H1 (cell line): ENCODE measurements at regions not wholly inside any gene's neighbourhood (a gene's known extent, or its start where the extent isn't known, plus 50 kb on each side); places are given as distances from the start of the nearest gene placed in this dataset.

Experiments used
- CTCF ChIA-PET: fragments of 300-600 bp; sonication (Branson Sonifier 250); formaldehyde crosslinking; loops from one replicate; lab custom pipeline; 2021; ENCODE audit not compliant: partially characterized antibody; lab: Charles Lee
- POLR2A ChIA-PET: fragments of 300-600 bp; sonication (Branson Sonifier 250); formaldehyde crosslinking; loops from one replicate; lab custom pipeline; 2021; ENCODE audit warnings: inconsistent platforms; ENCODE audit not compliant: partially characterized antibody; lab: Charles Lee
- DNase-seq, 2 experiments: peaks; one replicate each; pipeline versions ENCODE4 v3.0.0 to v3.0.0-alpha.2; 2010 to 2022; ENCODE audit warnings: low spot score in 2 of 2, low read depth in 1 of 2, mixed read lengths in 1 of 2
- FAIRE-seq: peaks from 2 replicates; lab custom pipeline; 2011; peaks lifted over from hg19 to GRCh38; lab: Jason Lieb, UNC
- H2AFZ ChIP-seq: 2 replicates; pipeline ENCODE4 v1.8.1; 2012; ENCODE audit warnings: low read length, inconsistent platforms
- H2AK5ac ChIP-seq: 2 replicates; pipeline ENCODE4 v1.6.1; 2013; ENCODE audit warnings: low read depth, low read length
- H2BK120ac ChIP-seq: replicated peaks from 2 replicates; pipeline ENCODE3; 2013; ENCODE audit warnings: low read depth, low read length, inconsistent platforms
- H2BK12ac ChIP-seq: 2 replicates; pipeline ENCODE4 v1.6.1; 2013; ENCODE audit warnings: low read depth, low read length
- H2BK15ac ChIP-seq: 2 replicates; pipeline ENCODE4 v1.6.1; 2013; ENCODE audit warnings: low read length
- H2BK20ac ChIP-seq: 2 replicates; pipeline ENCODE4 v1.6.1; 2013; ENCODE audit warnings: low read length
- H2BK5ac ChIP-seq: 2 replicates; pipeline ENCODE4 v1.6.1; 2013; ENCODE audit warnings: low read depth, low read length
- H3K14ac ChIP-seq: 2 replicates; pipeline ENCODE4 v1.6.1; 2013; ENCODE audit warnings: inconsistent platforms; ENCODE audit not compliant: insufficient read length
- H3K18ac ChIP-seq: 2 replicates; pipeline ENCODE4 v1.6.1; 2013; ENCODE audit warnings: low read length; ENCODE audit errors: extremely low read depth
- H3K23ac ChIP-seq: 2 replicates; pipeline ENCODE4 v1.6.1; 2013; ENCODE audit warnings: inconsistent platforms; ENCODE audit not compliant: insufficient read length
- H3K23me2 ChIP-seq: 2 replicates; pipeline ENCODE4 v1.6.1; 2013; ENCODE audit warnings: low read depth, low read length
- H3K27ac ChIP-seq: 2 replicates; pipeline ENCODE4 v1.6.1; 2011; ENCODE audit warnings: low read depth, low read length, inconsistent platforms
- H3K27me3 ChIP-seq, 4 experiments: replicated peaks in 1 of 4; 1 replicate in 1 of 4; 2 replicates in 3 of 4; pipeline versions ENCODE4 v1.6.1 to v1.8.1; 2011 to 2013; ENCODE audit warnings: low read length in 3 of 4, mild to moderate bottlenecking in 3 of 4, inconsistent platforms in 2 of 4, mixed read lengths in 2 of 4, moderate library complexity in 1 of 4; ENCODE audit not compliant: control insufficient read depth in 3 of 4, insufficient read depth in 3 of 4; ENCODE audit errors: extremely low read depth in 1 of 4
- H3K36me3 ChIP-seq, 4 experiments: 2 replicates each; pipeline versions ENCODE4 v1.6.1 to v1.8.1; 2011 to 2013; ENCODE audit warnings: mild to moderate bottlenecking in 4 of 4, low read length in 3 of 4, moderate library complexity in 2 of 4, control low read depth in 1 of 4, inconsistent platforms in 1 of 4; ENCODE audit not compliant: insufficient read depth in 4 of 4, control insufficient read depth in 2 of 4
- H3K4ac ChIP-seq: replicated peaks from 2 replicates; pipeline ENCODE3; 2013; ENCODE audit warnings: low read length, low read depth, mixed read lengths, inconsistent platforms; ENCODE audit not compliant: insufficient read length
- H3K4me1 ChIP-seq, 4 experiments: replicated peaks in 1 of 4; 1 replicate in 1 of 4; 2 replicates in 3 of 4; pipeline versions ENCODE4 v1.6.1 to v1.8.1; 2011 to 2013; ENCODE audit warnings: low read length in 3 of 4, inconsistent platforms in 2 of 4, mixed read lengths in 1 of 4; ENCODE audit not compliant: insufficient read depth in 4 of 4, control insufficient read depth in 3 of 4
- H3K4me2 ChIP-seq, 2 experiments: 2 replicates each; pipeline versions ENCODE4 v1.6.1 to v1.8.1; 2011 to 2013; ENCODE audit warnings: low read depth in 2 of 2, low read length in 2 of 2, control low read depth in 1 of 2, inconsistent platforms in 1 of 2, mild to moderate bottlenecking in 1 of 2; ENCODE audit not compliant: insufficient read depth in 1 of 2
- H3K4me3 ChIP-seq, 4 experiments: fragments of 200-600, 300-600 bp in 1 of 4; sonication (generic), shearing (Covaris generic), sonication (Bioruptor Twin) in 1 of 4; 2 replicates each; pipeline versions ENCODE4 v1.5.1 to v1.8.1; 2011 to 2016; ENCODE audit warnings: low read length in 4 of 4, low read depth in 3 of 4, control low read depth in 2 of 4, inconsistent platforms in 2 of 4, mild to moderate bottlenecking in 2 of 4, mixed read lengths in 1 of 4, moderate library complexity in 1 of 4; ENCODE audit not compliant: insufficient read depth in 2 of 4; ENCODE audit errors: extremely low read depth in 1 of 4
- H3K56ac ChIP-seq: replicated peaks from 2 replicates; pipeline ENCODE3; 2013; ENCODE audit warnings: low read depth, mild to moderate bottlenecking, mixed read lengths, low read length, inconsistent platforms; ENCODE audit not compliant: insufficient read length
- H3K79me1 ChIP-seq: 2 replicates; pipeline ENCODE4 v1.6.1; 2013; ENCODE audit warnings: low read depth, low read length, control low read depth
- H3K79me2 ChIP-seq, 2 experiments: 2 replicates each; pipeline versions ENCODE4 v1.6.1 to v1.8.1; 2012 to 2013; ENCODE audit warnings: low read length in 2 of 2, mild to moderate bottlenecking in 2 of 2, inconsistent platforms in 1 of 2; ENCODE audit not compliant: insufficient read depth in 2 of 2, control insufficient read depth in 1 of 2
- H3K9ac ChIP-seq, 4 experiments: replicated peaks in 1 of 4; 1 replicate in 1 of 4; 2 replicates in 3 of 4; pipeline versions ENCODE4 v1.6.1 to v1.8.1; 2011 to 2013; ENCODE audit warnings: low read depth in 3 of 4, low read length in 3 of 4, control low read depth in 2 of 4, mild to moderate bottlenecking in 2 of 4, moderate library complexity in 2 of 4, inconsistent platforms in 1 of 4; ENCODE audit errors: extremely low read depth in 1 of 4
- H3K9me3 ChIP-seq, 2 experiments: 2 replicates each; pipeline versions ENCODE4 v1.6.1 to v1.8.1; 2012 to 2013; ENCODE audit warnings: mild to moderate bottlenecking in 2 of 2, moderate library complexity in 2 of 2, control low read depth in 1 of 2, inconsistent platforms in 1 of 2, low read depth in 1 of 2, low read length in 1 of 2, mixed read lengths in 1 of 2; ENCODE audit not compliant: insufficient read depth in 2 of 2
- H4K20me1 ChIP-seq, 2 experiments: replicated peaks in 1 of 2; 2 replicates each; pipeline versions ENCODE3 to v1.8.1; 2011 to 2013; ENCODE audit warnings: inconsistent platforms in 2 of 2, low read length in 2 of 2, mild to moderate bottlenecking in 1 of 2; ENCODE audit not compliant: insufficient read depth in 2 of 2, control insufficient read depth in 1 of 2
- H4K5ac ChIP-seq: 2 replicates; pipeline ENCODE4 v1.6.1; 2013; ENCODE audit warnings: low read length, low read depth, mixed read lengths, inconsistent platforms; ENCODE audit not compliant: insufficient read length
- H4K8ac ChIP-seq: 2 replicates; pipeline ENCODE4 v1.8.0; 2013; ENCODE audit warnings: mild to moderate bottlenecking, moderate library complexity, low read length, inconsistent platforms; ENCODE audit not compliant: insufficient read depth; ENCODE audit errors: extremely low read depth
- H4K91ac ChIP-seq: replicated peaks from 2 replicates; pipeline ENCODE3; 2013; ENCODE audit warnings: low read length, mixed read lengths, inconsistent platforms; ENCODE audit not compliant: insufficient read length
- ASH2L ChIP-seq: fragments of 200-600, 300-600 bp; sonication (generic); IDR thresholded peaks from one replicate; pipeline ENCODE4 v1.7.1; 2017; ENCODE audit warnings: low read length
- CBX8 ChIP-seq: fragments of 300-800, 300-1000 bp; sonication (generic); IDR thresholded peaks from 2 replicates; pipeline ENCODE4 v1.7.1; 2016; ENCODE audit warnings: low read depth, low read length, borderline replicate concordance
- CEBPB ChIP-seq: IDR thresholded peaks from 2 replicates; pipeline ENCODE4 v1.6.1; 2012; ENCODE audit warnings: low read depth, low read length
- CHD1 ChIP-seq: IDR thresholded peaks from 2 replicates; pipeline ENCODE4 v1.6.1; 2012; ENCODE audit warnings: low read depth, low read length, improper control_type of control experiment
- CTCF ChIP-seq, 3 experiments: IDR thresholded peaks; 1 replicate in 2 of 3; 2 replicates in 1 of 3; pipeline versions ENCODE4 v1.5.1 to v1.6.1; 2011; ENCODE audit warnings: low read length in 3 of 3, mild to moderate bottlenecking in 3 of 3, inconsistent platforms in 2 of 3, low read depth in 1 of 3, moderate library complexity in 1 of 3; ENCODE audit not compliant: insufficient read depth in 1 of 3; ENCODE audit errors: control extremely low read depth in 1 of 3
- FOSL1 ChIP-seq: IDR thresholded peaks from 2 replicates; pipeline ENCODE4 v1.6.1; 2011; ENCODE audit warnings: mild to moderate bottlenecking, low read depth, low read length, moderate library complexity; ENCODE audit not compliant: insufficient read depth
- GABPA ChIP-seq: IDR thresholded peaks from 2 replicates; pipeline ENCODE4 v1.6.1; 2011; ENCODE audit warnings: mild to moderate bottlenecking, low read length, moderate library complexity, borderline replicate concordance; ENCODE audit not compliant: insufficient read depth
- NANOG ChIP-seq: IDR thresholded peaks from 2 replicates; pipeline ENCODE4 v1.6.1; 2011; ENCODE audit warnings: low read length, low read depth, mild to moderate bottlenecking, inconsistent platforms; ENCODE audit not compliant: insufficient read depth, poor library complexity, severe bottlenecking
- NRF1 ChIP-seq: IDR thresholded peaks from 2 replicates; pipeline ENCODE4 v1.6.1; 2011; ENCODE audit warnings: mild to moderate bottlenecking, low read depth, low read length, improper control_type of control experiment
- RNF2 ChIP-seq: fragments of 200-900, 300-1000 bp; sonication (generic); IDR thresholded peaks from 2 replicates; pipeline ENCODE4 v1.7.1; 2016; ENCODE audit warnings: borderline replicate concordance, low read depth, mild to moderate bottlenecking, antibody characterized with exemption, low read length; ENCODE audit not compliant: poor library complexity, severe bottlenecking; ENCODE audit errors: missing control alignments
- SP4 ChIP-seq: IDR thresholded peaks from 2 replicates; pipeline ENCODE4 v1.6.1; 2012; ENCODE audit warnings: low read length, inconsistent platforms
- WGBS, 2 experiments: shearing (Covaris generic) in 1 of 2; methylation state at CpG; one replicate each; pipeline versions ENCODE4 v1.1.6 to v1.1.7; 2013 to 2015; ENCODE audit warnings: low lambda C conversion rate in 2 of 2, mixed read lengths in 2 of 2, inconsistent platforms in 1 of 2, low coverage in 1 of 2, missing lambda C conversion rate in 1 of 2; ENCODE audit not compliant: insufficient replicate concordance in 2 of 2, insufficient coverage in 1 of 2, insufficient read length in 1 of 2; ENCODE audit errors: extremely low coverage in 1 of 2, missing lambda C conversion rate in 1 of 2; 5-methylcytosine and 5-hydroxymethylcytosine counted together

GRCh38 chr7:24466168-24466768, 107.0 kb upstream of the PALS2 start:
- H3K79me2 ChIP-seq = no peaks in the 10 kb centered on the region
- H4K20me1 ChIP-seq = no peaks in the 10 kb centered on the region
- FAIRE-seq = no peak
- ChIA-PET POLR2A (interaction anchor here (1.4 to 3.6 kb wide), 3 partner anchors 10 to 58 kb away, joined by 4 to 20 read pairs (median 5); no protein-coding TSS in a partner anchor), CTCF (interaction anchor here (1.1 to 1.8 kb wide), 3 partner anchors 9 to 148 kb away, joined by 3 to 6 read pairs (median 4); no protein-coding TSS in a partner anchor)
- H3K36me3 ChIP-seq = no peaks in the 10 kb centered on the region
- no peak overlapping the region for H2BK5ac ChIP-seq
- no peak overlapping the region for H2BK15ac ChIP-seq
- H2BK20ac ChIP-seq = no peak overlapping the region
- no peak overlapping the region for H3K14ac ChIP-seq
- 89% methylated on average over 3 of the region's 3 CpGs; no CpG with 5 or more reads in 1 of the 2 experiments for WGBS, 2 experiments
- H3K56ac ChIP-seq = no peak overlapping the region
- H3K18ac ChIP-seq = no peak overlapping the region
- H3K4me2 ChIP-seq = no peak overlapping the region
- no peak overlapping the region for H2BK120ac ChIP-seq
- no peaks in the 10 kb centered on the region for H3K27me3 ChIP-seq
- no peak overlapping the region for H2AFZ ChIP-seq
- no peak overlapping the region for H4K8ac ChIP-seq
- no peak for DNase-seq
- no peak overlapping the region for H3K4me3 ChIP-seq
- no peak overlapping the region for H3K27ac ChIP-seq
- no peak overlapping the region for H3K4ac ChIP-seq
- H2AK5ac ChIP-seq = no peak overlapping the region
- no peak overlapping the region for H3K9ac ChIP-seq
- no peaks in the 10 kb centered on the region for H3K9me3 ChIP-seq
- H4K5ac ChIP-seq = no peak overlapping the region
- no peaks in the 10 kb centered on the region for H3K79me1 ChIP-seq
- no peak overlapping the region for H4K91ac ChIP-seq
- H3K23me2 ChIP-seq = no peaks in the 10 kb centered on the region
- no peak overlapping the region for H3K23ac ChIP-seq
- no peak overlapping the region for H2BK12ac ChIP-seq
- H3K4me1 ChIP-seq = no peaks in the 10 kb centered on the region; a peak in 1 of 7 replicates
- no peak for TF ChIP-seq GABPA
- TF ChIP-seq CTCF (IDR thresholded peaks at IDR 0.05; ENCODE audit: control extremely low read depth in 1 of 3, insufficient read depth in 1 of 3, low read depth in 1 of 3, low read length in 3 of 3) = no peak
- no peak for TF ChIP-seq CEBPB
- no peak for TF ChIP-seq CBX8
- no peak for TF ChIP-seq CHD1
- no peak for TF ChIP-seq RNF2
- no peak for TF ChIP-seq FOSL1
- TF ChIP-seq NRF1 = no peak
- no peak for TF ChIP-seq ASH2L
- TF ChIP-seq SP4 = no peak
- no peak for TF ChIP-seq NANOG
